Neural progenitor cell (in vitro differentiated cells): ENCODE measurements at regions not wholly inside any gene's neighbourhood (a gene's known extent, or its start where the extent isn't known, plus 50 kb on each side); places are given as distances from the start of the nearest gene placed in this dataset.

Source experiments
- CTCF ChIP-seq: fragments of 200-600 bp; sonication (generic); IDR thresholded peaks from 2 replicates; pipeline ENCODE4 v1.5.1; 2017; ENCODE audit warnings: antibody characterized with exemption, mild to moderate bottlenecking
- EZH2phosphoT487 ChIP-seq: fragments of 200-600 bp; sonication (generic); IDR thresholded peaks from 2 replicates; pipeline ENCODE4 v1.6.1; 2017; ENCODE audit warnings: antibody characterized with exemption

GRCh38 chr1:58852731-58853485 is 69.1 kb upstream of the JUN start:
- TF ChIP-seq CTCF, result no peak
- TF ChIP-seq EZH2phosphoT487, result no peak
